H1 (cell line): ENCODE measurements at regions not wholly inside any gene's neighbourhood (a gene's known extent, or its start where the extent isn't known, plus 50 kb on each side); places are given as distances from the start of the nearest gene placed in this dataset.

Experiments
- CHD7 ChIP-seq: fragments of 300-600 bp; sonication (generic); IDR thresholded peaks from 2 replicates; pipeline ENCODE4 v1.7.1; 2012; ENCODE audit warnings: low read length, moderate library complexity, mild to moderate bottlenecking, inconsistent platforms; ENCODE audit not compliant: insufficient replicate concordance
- EZH2 ChIP-seq: fragments of 200-600 bp; sonication (generic); IDR thresholded peaks from 2 replicates; pipeline ENCODE4 v1.7.1; 2012; ENCODE audit warnings: low read depth, mild to moderate bottlenecking, moderate library complexity, low read length, inconsistent platforms; ENCODE audit not compliant: severe bottlenecking
- POLR2A ChIP-seq, 2 experiments: IDR thresholded peaks; 1 replicate in 1 of 2; 2 replicates in 1 of 2; pipeline ENCODE4 v1.6.1; 2011; ENCODE audit warnings: low read depth in 2 of 2, low read length in 2 of 2, mild to moderate bottlenecking in 2 of 2; ENCODE audit errors: control extremely low read depth in 1 of 2
- POU5F1 ChIP-seq: IDR thresholded peaks from 2 replicates; pipeline ENCODE4 v1.6.1; 2011; ENCODE audit warnings: low read depth, mild to moderate bottlenecking, low read length, moderate library complexity
- SAP30 ChIP-seq: fragments of 300-600 bp; sonication (generic); IDR thresholded peaks from 2 replicates; pipeline ENCODE4 v1.7.1; 2012; ENCODE audit warnings: low read length, moderate library complexity, mild to moderate bottlenecking, inconsistent platforms; ENCODE audit not compliant: insufficient read depth, insufficient replicate concordance

DNA sequence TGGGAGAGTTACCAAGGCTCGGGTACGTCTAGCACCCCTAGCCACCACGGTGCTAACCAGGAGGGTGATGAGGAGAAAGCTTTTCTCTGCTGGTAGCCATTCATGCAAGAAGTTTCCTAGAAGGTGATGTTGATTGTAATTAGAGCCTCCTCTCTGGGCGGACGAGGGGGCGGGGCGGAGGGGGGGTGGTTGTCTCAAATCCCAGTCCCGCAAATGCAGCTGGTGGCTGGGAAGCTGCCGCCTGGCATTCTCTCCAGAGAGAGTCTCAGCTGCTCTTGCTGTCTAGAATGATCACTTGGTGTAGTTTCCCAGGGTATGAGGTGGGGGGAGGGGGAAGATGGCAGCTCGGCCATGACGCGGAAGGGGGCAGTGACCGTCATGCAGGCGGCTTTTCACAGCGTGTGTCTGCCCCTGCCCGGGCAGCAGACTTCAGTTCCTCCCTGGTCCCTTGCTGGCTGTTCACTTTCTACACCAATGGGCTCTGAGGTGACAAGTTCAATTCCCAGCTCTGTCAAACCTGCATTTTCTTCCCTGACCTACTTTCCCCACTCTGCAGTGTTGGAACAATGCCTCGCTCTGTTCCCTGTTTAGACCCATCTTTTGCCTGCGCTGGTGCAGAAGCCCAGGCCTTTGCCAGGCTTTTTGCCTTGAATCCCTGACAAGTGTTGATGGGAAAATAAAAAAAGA, 61.5 kb upstream of the KLF7 start (continued):
- no peak for TF ChIP-seq POLR2A (IDR thresholded peaks at IDR 0.05; ENCODE audit: control extremely low read depth in 1 of 2, low read depth in 2 of 2, low read length in 2 of 2)
- TF ChIP-seq POU5F1: no peak
- no peak for TF ChIP-seq SAP30
- no peak for TF ChIP-seq EZH2
- no peak for TF ChIP-seq CHD7
